ENCODE measurements at regions not wholly inside any gene's neighbourhood (a gene's known extent, or its start where the extent isn't known, plus 50 kb on each side); places are given as distances from the start of the nearest gene placed in this dataset.

GRCh38 chr1:78387871-78388270 is 102.9 kb upstream of the PTGFR start:
- Histone ChIP-seq H3K18ac (ENCODE audit: low read length) (no peak overlapping the region), H4K91ac (ENCODE audit: low read depth, low read length) (no peak overlapping the region), H2BK12ac (ENCODE audit: low read length) (no peak overlapping the region), H4K12ac (ENCODE audit: low read depth, low read length) (no peak overlapping the region), H3K79me1 (ENCODE audit: low read length) (no peaks in the 10 kb centered on the region), H3K36me3 (ENCODE audit: control insufficient read depth in 1 of 2, insufficient read depth in 2 of 2, low read length in 2 of 2) (no peaks in the 10 kb centered on the region), H3K23ac (ENCODE audit: low read length) (no peak overlapping the region), H3K4me1 (ENCODE audit: control insufficient read depth in 1 of 2, insufficient read depth in 2 of 2, low read length in 2 of 2) (no peaks in the 10 kb centered on the region), H3K4me3 (ENCODE audit: low read depth, low read length) (no peak overlapping the region), H3K27me3 (ENCODE audit: insufficient read depth, low read length) (no peaks in the 10 kb centered on the region), H2BK120ac (ENCODE audit: insufficient read depth, low read length, poor library complexity) (no peak overlapping the region), H3K9ac (ENCODE audit: low read length) (no peak overlapping the region), H3K14ac (ENCODE audit: low read length) (no peak overlapping the region), H2AFZ (ENCODE audit: insufficient read depth, low read length, poor library complexity) (no peak overlapping the region), H2BK5ac (ENCODE audit: low read depth, low read length, poor library complexity) (no peak overlapping the region), H3K4ac (ENCODE audit: low read depth, low read length) (no peak overlapping the region), H3K27ac (ENCODE audit: low read depth, low read length) (no peak overlapping the region), H3K9me3 (ENCODE audit: insufficient read depth, low read depth, low read length) (no peaks in the 10 kb centered on the region), H3K79me2 (ENCODE audit: control insufficient read depth, insufficient read depth, low read length, poor library complexity) (no peaks in the 10 kb centered on the region), H4K8ac (ENCODE audit: low read depth, low read length) (no peak overlapping the region), H2AK5ac (ENCODE audit: low read length) (no peak overlapping the region), H3K4me2 (ENCODE audit: low read length) (no peak overlapping the region)
- no CpG with 5 or more reads among the region's 1 CpG for WGBS (ENCODE audit: extremely low coverage, insufficient coverage, insufficient read length)
- DNase-seq: no peak

GRCh38 chr1:78388275-78388674 is 102.5 kb upstream of the PTGFR start:
- H3K4ac ChIP-seq (ENCODE audit: low read depth, low read length): no peak overlapping the region
- no peaks in the 10 kb centered on the region for H3K4me1 ChIP-seq (ENCODE audit: control insufficient read depth in 1 of 2, insufficient read depth in 2 of 2, low read length in 2 of 2)
- no peak overlapping the region for H3K4me2 ChIP-seq (ENCODE audit: low read length)
- no peak overlapping the region for H4K91ac ChIP-seq (ENCODE audit: low read depth, low read length)
- H4K12ac ChIP-seq (ENCODE audit: low read depth, low read length): no peak overlapping the region
- DNase-seq: no peak
- H3K27me3 ChIP-seq (ENCODE audit: insufficient read depth, low read length): no peaks in the 10 kb centered on the region
- no peak overlapping the region for H3K18ac ChIP-seq (ENCODE audit: low read length)
- H3K14ac ChIP-seq (ENCODE audit: low read length): no peak overlapping the region
- H2BK12ac ChIP-seq (ENCODE audit: low read length): no peak overlapping the region
- no peak overlapping the region for H4K8ac ChIP-seq (ENCODE audit: low read depth, low read length)
- H2AK5ac ChIP-seq (ENCODE audit: low read length): no peak overlapping the region
- no peak overlapping the region for H3K23ac ChIP-seq (ENCODE audit: low read length)
- H3K79me2 ChIP-seq (ENCODE audit: control insufficient read depth, insufficient read depth, low read length, poor library complexity): no peaks in the 10 kb centered on the region
- H3K9me3 ChIP-seq (ENCODE audit: insufficient read depth, low read depth, low read length): no peaks in the 10 kb centered on the region
- H3K79me1 ChIP-seq (ENCODE audit: low read length): no peaks in the 10 kb centered on the region
- H2AFZ ChIP-seq (ENCODE audit: insufficient read depth, low read length, poor library complexity): no peak overlapping the region
- no peak overlapping the region for H2BK5ac ChIP-seq (ENCODE audit: low read depth, low read length, poor library complexity)
- no peak overlapping the region for H3K4me3 ChIP-seq (ENCODE audit: low read depth, low read length)
- H3K36me3 ChIP-seq (ENCODE audit: control insufficient read depth in 1 of 2, insufficient read depth in 2 of 2, low read length in 2 of 2): no peaks in the 10 kb centered on the region
- H3K9ac ChIP-seq (ENCODE audit: low read length): no peak overlapping the region
- H3K27ac ChIP-seq (ENCODE audit: low read depth, low read length): no peak overlapping the region
- no peak overlapping the region for H2BK120ac ChIP-seq (ENCODE audit: insufficient read depth, low read length, poor library complexity)

GRCh38 chr1:78401148-78401547 is 89.6 kb upstream of the PTGFR start:
- Histone ChIP-seq H3K4me3 (ENCODE audit: low read depth, low read length) (no peak overlapping the region), H4K8ac (ENCODE audit: low read depth, low read length) (no peak overlapping the region), H3K4ac (ENCODE audit: low read depth, low read length) (no peak overlapping the region), H3K18ac (ENCODE audit: low read length) (no peak overlapping the region), H4K91ac (ENCODE audit: low read depth, low read length) (no peak overlapping the region), H2BK5ac (ENCODE audit: low read depth, low read length, poor library complexity) (no peak overlapping the region), H2BK12ac (ENCODE audit: low read length) (no peak overlapping the region), H3K36me3 (ENCODE audit: control insufficient read depth in 1 of 2, insufficient read depth in 2 of 2, low read length in 2 of 2) (no peaks in the 10 kb centered on the region), H3K23ac (ENCODE audit: low read length) (no peak overlapping the region), H4K12ac (ENCODE audit: low read depth, low read length) (no peak overlapping the region), H3K4me1 (ENCODE audit: control insufficient read depth in 1 of 2, insufficient read depth in 2 of 2, low read length in 2 of 2) (no peaks in the 10 kb centered on the region), H3K14ac (ENCODE audit: low read length) (no peak overlapping the region), H3K4me2 (ENCODE audit: low read length) (no peak overlapping the region), H3K79me2 (ENCODE audit: control insufficient read depth, insufficient read depth, low read length, poor library complexity) (no peaks in the 10 kb centered on the region), H2AFZ (ENCODE audit: insufficient read depth, low read length, poor library complexity) (no peak overlapping the region), H3K9me3 (ENCODE audit: insufficient read depth, low read depth, low read length) (peaks cover 1% of the 10 kb centered on the region), H2BK120ac (ENCODE audit: insufficient read depth, low read length, poor library complexity) (no peak overlapping the region), H3K27me3 (ENCODE audit: insufficient read depth, low read length) (no peaks in the 10 kb centered on the region), H3K9ac (ENCODE audit: low read length) (no peak overlapping the region), H3K79me1 (ENCODE audit: low read length) (no peaks in the 10 kb centered on the region), H2AK5ac (ENCODE audit: low read length) (no peak overlapping the region), H3K27ac (ENCODE audit: low read depth, low read length) (no peak overlapping the region)
- DNase-seq: no peak
- no CpG with 5 or more reads among the region's 2 CpGs for WGBS (ENCODE audit: extremely low coverage, insufficient coverage, insufficient read length)

GRCh38 chr1:78408192-78408591 is 82.6 kb upstream of the PTGFR start:
- no peak overlapping the region for H3K23ac ChIP-seq (ENCODE audit: low read length)
- H3K79me2 ChIP-seq (ENCODE audit: control insufficient read depth, insufficient read depth, low read length, poor library complexity): no peaks in the 10 kb centered on the region
- H3K79me1 ChIP-seq (ENCODE audit: low read length): no peaks in the 10 kb centered on the region
- no peak overlapping the region for H3K9ac ChIP-seq (ENCODE audit: low read length)
- H2BK5ac ChIP-seq (ENCODE audit: low read depth, low read length, poor library complexity): no peak overlapping the region
- no peaks in the 10 kb centered on the region for H3K4me1 ChIP-seq (ENCODE audit: control insufficient read depth in 1 of 2, insufficient read depth in 2 of 2, low read length in 2 of 2)
- WGBS (ENCODE audit: extremely low coverage, insufficient coverage, insufficient read length): no CpG with 5 or more reads among the region's 1 CpG
- H3K27me3 ChIP-seq (ENCODE audit: insufficient read depth, low read length): no peaks in the 10 kb centered on the region
- no peak for DNase-seq
- H4K8ac ChIP-seq (ENCODE audit: low read depth, low read length): no peak overlapping the region
- no peak overlapping the region for H2BK120ac ChIP-seq (ENCODE audit: insufficient read depth, low read length, poor library complexity)
- no peak overlapping the region for H3K4me3 ChIP-seq (ENCODE audit: low read depth, low read length)
- H2AK5ac ChIP-seq (ENCODE audit: low read length): no peak overlapping the region
- no peak overlapping the region for H4K12ac ChIP-seq (ENCODE audit: low read depth, low read length)
- no peaks in the 10 kb centered on the region for H3K36me3 ChIP-seq (ENCODE audit: control insufficient read depth in 1 of 2, insufficient read depth in 2 of 2, low read length in 2 of 2)
- no peak overlapping the region for H2BK12ac ChIP-seq (ENCODE audit: low read length)
- no peak overlapping the region for H3K14ac ChIP-seq (ENCODE audit: low read length)
- no peak overlapping the region for H4K91ac ChIP-seq (ENCODE audit: low read depth, low read length)
- no peak overlapping the region for H2AFZ ChIP-seq (ENCODE audit: insufficient read depth, low read length, poor library complexity)
- no peak overlapping the region for H3K18ac ChIP-seq (ENCODE audit: low read length)
- peaks cover 4% of the 10 kb centered on the region for H3K9me3 ChIP-seq (ENCODE audit: insufficient read depth, low read depth, low read length)
- no peak overlapping the region for H3K27ac ChIP-seq (ENCODE audit: low read depth, low read length)
- H3K4ac ChIP-seq (ENCODE audit: low read depth, low read length): no peak overlapping the region
- H3K4me2 ChIP-seq (ENCODE audit: low read length): no peak overlapping the region

- no peaks in the 10 kb centered on the region for H3K36me3 ChIP-seq (ENCODE audit: control insufficient read depth in 1 of 2, insufficient read depth in 2 of 2, low read length in 2 of 2)
- H4K91ac ChIP-seq (ENCODE audit: low read depth, low read length): no peak overlapping the region
- peaks cover 4% of the 10 kb centered on the region for H3K9me3 ChIP-seq (ENCODE audit: insufficient read depth, low read depth, low read length)
- no peak overlapping the region for H2AK5ac ChIP-seq (ENCODE audit: low read length)
- no peak for DNase-seq
- H3K79me2 ChIP-seq (ENCODE audit: control insufficient read depth, insufficient read depth, low read length, poor library complexity): no peaks in the 10 kb centered on the region
- H3K18ac ChIP-seq (ENCODE audit: low read length): no peak overlapping the region
- H3K4me3 ChIP-seq (ENCODE audit: low read depth, low read length): no peak overlapping the region
- no peak overlapping the region for H3K9ac ChIP-seq (ENCODE audit: low read length)
- H3K27me3 ChIP-seq (ENCODE audit: insufficient read depth, low read length): no peaks in the 10 kb centered on the region
- H3K14ac ChIP-seq (ENCODE audit: low read length): no peak overlapping the region
- no peak overlapping the region for H3K4me2 ChIP-seq (ENCODE audit: low read length)
- H2AFZ ChIP-seq (ENCODE audit: insufficient read depth, low read length, poor library complexity): no peak overlapping the region
- no peak overlapping the region for H4K8ac ChIP-seq (ENCODE audit: low read depth, low read length)
- WGBS (ENCODE audit: extremely low coverage, insufficient coverage, insufficient read length): no CpG with 5 or more reads among the region's 2 CpGs
- no peak overlapping the region for H3K4ac ChIP-seq (ENCODE audit: low read depth, low read length)
- H2BK120ac ChIP-seq (ENCODE audit: insufficient read depth, low read length, poor library complexity): no peak overlapping the region
- H2BK12ac ChIP-seq (ENCODE audit: low read length): no peak overlapping the region
- no peak overlapping the region for H3K23ac ChIP-seq (ENCODE audit: low read length)
- no peaks in the 10 kb centered on the region for H3K4me1 ChIP-seq (ENCODE audit: control insufficient read depth in 1 of 2, insufficient read depth in 2 of 2, low read length in 2 of 2)
- H3K27ac ChIP-seq (ENCODE audit: low read depth, low read length): no peak overlapping the region
- no peaks in the 10 kb centered on the region for H3K79me1 ChIP-seq (ENCODE audit: low read length)
- H2BK5ac ChIP-seq (ENCODE audit: low read depth, low read length, poor library complexity): no peak overlapping the region
- H4K12ac ChIP-seq (ENCODE audit: low read depth, low read length): no peak overlapping the region
Observed at GRCh38 chr1:78408810-78409209, 82.0 kb upstream of the PTGFR start.
